ENCODE measurements at regions not wholly inside any gene's neighbourhood (a gene's known extent, or its start where the extent isn't known, plus 50 kb on each side); places are given as distances from the start of the nearest gene placed in this dataset.

GRCh38 chr1:82181846-82182245 is 381.1 kb downstream of the ADGRL2 start:
- Histone ChIP-seq H3K9me3 (ENCODE audit: low read length) (peaks cover 6% of the 10 kb centered on the region), H3K36me3 (ENCODE audit: insufficient read depth, low read length) (no peaks in the 10 kb centered on the region), H4K20me1 (ENCODE audit: insufficient read depth, low read depth, low read length) (no peaks in the 10 kb centered on the region), H3K27ac (ENCODE audit: low read length) (no peak overlapping the region), H3K9ac (ENCODE audit: low read length) (no peak overlapping the region), H3K79me2 (ENCODE audit: low read length) (no peaks in the 10 kb centered on the region), H3K4me3 (ENCODE audit: low read length) (no peak overlapping the region), H3K9me2 (replicated peaks; ENCODE audit: insufficient read depth, low read length) (no peaks in the 10 kb centered on the region), H3K4me1 (ENCODE audit: low read length) (no peaks in the 10 kb centered on the region), H3K4me2 (ENCODE audit: low read depth, low read length, poor library complexity, severe bottlenecking) (no peak overlapping the region), H3K27me3 (ENCODE audit: low read length) (no peaks in the 10 kb centered on the region), H2AFZ (ENCODE audit: low read length) (no peak overlapping the region)
- no peak for DNase-seq

GRCh38 chr1:82179131-82179530 is 378.4 kb downstream of the ADGRL2 start:
- no peaks in the 10 kb centered on the region for H3K79me2 ChIP-seq (ENCODE audit: low read length)
- no peak overlapping the region for H3K4me3 ChIP-seq (ENCODE audit: low read length)
- H3K9me2 ChIP-seq (replicated peaks; ENCODE audit: insufficient read depth, low read length) = no peaks in the 10 kb centered on the region
- no peaks in the 10 kb centered on the region for H3K4me1 ChIP-seq (ENCODE audit: low read length)
- no peak overlapping the region for H2AFZ ChIP-seq (ENCODE audit: low read length)
- H3K36me3 ChIP-seq (ENCODE audit: insufficient read depth, low read length) = no peaks in the 10 kb centered on the region
- no peaks in the 10 kb centered on the region for H4K20me1 ChIP-seq (ENCODE audit: insufficient read depth, low read depth, low read length)
- H3K27ac ChIP-seq (ENCODE audit: low read length) = no peak overlapping the region
- H3K9me3 ChIP-seq (ENCODE audit: low read length) = peaks cover 15% of the 10 kb centered on the region
- no peak overlapping the region for H3K4me2 ChIP-seq (ENCODE audit: low read depth, low read length, poor library complexity, severe bottlenecking)
- no peaks in the 10 kb centered on the region for H3K27me3 ChIP-seq (ENCODE audit: low read length)
- no peak for DNase-seq
- H3K9ac ChIP-seq (ENCODE audit: low read length) = no peak overlapping the region

GRCh38 chr1:82177192-82177591 is 376.5 kb downstream of the ADGRL2 start:
- no peaks in the 10 kb centered on the region for H3K27me3 ChIP-seq (ENCODE audit: low read length)
- no peak overlapping the region for H3K4me2 ChIP-seq (ENCODE audit: low read depth, low read length, poor library complexity, severe bottlenecking)

GRCh38 chr1:82171955-82172354 is 371.2 kb downstream of the ADGRL2 start:
- Histone ChIP-seq H3K79me2 (ENCODE audit: low read length) (no peaks in the 10 kb centered on the region), H3K4me3 (ENCODE audit: low read length) (no peak overlapping the region), H4K20me1 (ENCODE audit: insufficient read depth, low read depth, low read length) (no peaks in the 10 kb centered on the region), H3K4me2 (ENCODE audit: low read depth, low read length, poor library complexity, severe bottlenecking) (no peak overlapping the region), H3K36me3 (ENCODE audit: insufficient read depth, low read length) (no peaks in the 10 kb centered on the region), H3K27ac (ENCODE audit: low read length) (no peak overlapping the region), H3K9ac (ENCODE audit: low read length) (no peak overlapping the region), H3K4me1 (ENCODE audit: low read length) (no peaks in the 10 kb centered on the region), H3K27me3 (ENCODE audit: low read length) (no peaks in the 10 kb centered on the region), H3K9me3 (ENCODE audit: low read length) (peaks cover 12% of the 10 kb centered on the region; the same call in 1 of the 2 replicates), H3K9me2 (replicated peaks; ENCODE audit: insufficient read depth, low read length) (no peaks in the 10 kb centered on the region), H2AFZ (ENCODE audit: low read length) (no peak overlapping the region)
- DNase-seq = no peak

More at GRCh38 chr1:82177192-82177591, 376.5 kb downstream of the ADGRL2 start:
- H3K9ac ChIP-seq (ENCODE audit: low read length) = no peak overlapping the region
- H3K9me3 ChIP-seq (ENCODE audit: low read length) = peaks cover 15% of the 10 kb centered on the region
- no peaks in the 10 kb centered on the region for H3K9me2 ChIP-seq (replicated peaks; ENCODE audit: insufficient read depth, low read length)
- no peak for DNase-seq
- H3K27ac ChIP-seq (ENCODE audit: low read length) = no peak overlapping the region
- H3K4me1 ChIP-seq (ENCODE audit: low read length) = no peaks in the 10 kb centered on the region
- no peak overlapping the region for H3K4me3 ChIP-seq (ENCODE audit: low read length)
- H3K36me3 ChIP-seq (ENCODE audit: insufficient read depth, low read length) = no peaks in the 10 kb centered on the region
- H3K79me2 ChIP-seq (ENCODE audit: low read length) = no peaks in the 10 kb centered on the region
- no peaks in the 10 kb centered on the region for H4K20me1 ChIP-seq (ENCODE audit: insufficient read depth, low read depth, low read length)
- no peak overlapping the region for H2AFZ ChIP-seq (ENCODE audit: low read length)

GRCh38 chr1:82168482-82168881 is 367.7 kb downstream of the ADGRL2 start:
- Histone ChIP-seq H3K9me2 (replicated peaks; ENCODE audit: insufficient read depth, low read length) (no peaks in the 10 kb centered on the region), H3K9me3 (ENCODE audit: low read length) (peaks cover 3% of the 10 kb centered on the region; the same call in 1 of the 2 replicates), H3K27me3 (ENCODE audit: low read length) (no peaks in the 10 kb centered on the region), H2AFZ (ENCODE audit: low read length) (no peak overlapping the region), H3K4me1 (ENCODE audit: low read length) (no peaks in the 10 kb centered on the region), H3K4me3 (ENCODE audit: low read length) (no peak overlapping the region), H3K4me2 (ENCODE audit: low read depth, low read length, poor library complexity, severe bottlenecking) (no peak overlapping the region), H3K9ac (ENCODE audit: low read length) (no peak overlapping the region), H4K20me1 (ENCODE audit: insufficient read depth, low read depth, low read length) (no peaks in the 10 kb centered on the region), H3K79me2 (ENCODE audit: low read length) (no peaks in the 10 kb centered on the region), H3K27ac (ENCODE audit: low read length) (no peak overlapping the region), H3K36me3 (ENCODE audit: insufficient read depth, low read length) (no peaks in the 10 kb centered on the region)
- DNase-seq = no peak

- H3K4me2 ChIP-seq (ENCODE audit: low read depth, low read length, poor library complexity, severe bottlenecking) = no peak overlapping the region
- H3K4me1 ChIP-seq (ENCODE audit: low read length) = no peaks in the 10 kb centered on the region
- no peak overlapping the region for H3K4me3 ChIP-seq (ENCODE audit: low read length)
- no peak for DNase-seq
- no peaks in the 10 kb centered on the region for H3K9me2 ChIP-seq (replicated peaks; ENCODE audit: insufficient read depth, low read length)
- H3K27ac ChIP-seq (ENCODE audit: low read length) = no peak overlapping the region
- H3K36me3 ChIP-seq (ENCODE audit: insufficient read depth, low read length) = no peaks in the 10 kb centered on the region
- no peak overlapping the region for H2AFZ ChIP-seq (ENCODE audit: low read length)
- H3K27me3 ChIP-seq (ENCODE audit: low read length) = no peaks in the 10 kb centered on the region
- peaks cover 1% of the 10 kb centered on the region for H3K9me3 ChIP-seq (ENCODE audit: low read length)
- no peak overlapping the region for H3K9ac ChIP-seq (ENCODE audit: low read length)
- H3K79me2 ChIP-seq (ENCODE audit: low read length) = no peaks in the 10 kb centered on the region
- H4K20me1 ChIP-seq (ENCODE audit: insufficient read depth, low read depth, low read length) = no peaks in the 10 kb centered on the region
Measured at GRCh38 chr1:82165304-82165703, 364.6 kb downstream of the ADGRL2 start.

- H3K4me3 ChIP-seq (ENCODE audit: low read length) = no peak overlapping the region
- no peaks in the 10 kb centered on the region for H3K27me3 ChIP-seq (ENCODE audit: low read length)
- H3K4me1 ChIP-seq (ENCODE audit: low read length) = no peaks in the 10 kb centered on the region
- no peak overlapping the region for H3K9ac ChIP-seq (ENCODE audit: low read length)
- peaks cover 7% of the 10 kb centered on the region for H3K9me3 ChIP-seq (ENCODE audit: low read length)
- no peaks in the 10 kb centered on the region for H3K9me2 ChIP-seq (replicated peaks; ENCODE audit: insufficient read depth, low read length)
- no peaks in the 10 kb centered on the region for H3K36me3 ChIP-seq (ENCODE audit: insufficient read depth, low read length)
- H4K20me1 ChIP-seq (ENCODE audit: insufficient read depth, low read depth, low read length) = no peaks in the 10 kb centered on the region
- no peaks in the 10 kb centered on the region for H3K79me2 ChIP-seq (ENCODE audit: low read length)
- no peak overlapping the region for H2AFZ ChIP-seq (ENCODE audit: low read length)
- DNase-seq = no peak
- H3K4me2 ChIP-seq (ENCODE audit: low read depth, low read length, poor library complexity, severe bottlenecking) = no peak overlapping the region
- H3K27ac ChIP-seq (ENCODE audit: low read length) = no peak overlapping the region
Measured at GRCh38 chr1:82162486-82163420, 362.0 kb downstream of the ADGRL2 start.

GRCh38 chr1:82161700-82162141 is 361.0 kb downstream of the ADGRL2 start:
- Histone ChIP-seq H3K4me3 (ENCODE audit: low read length) (no peak overlapping the region), H3K9me3 (ENCODE audit: low read length) (peaks cover 7% of the 10 kb centered on the region), H3K9ac (ENCODE audit: low read length) (no peak overlapping the region), H3K27me3 (ENCODE audit: low read length) (no peaks in the 10 kb centered on the region), H3K9me2 (replicated peaks; ENCODE audit: insufficient read depth, low read length) (no peaks in the 10 kb centered on the region), H4K20me1 (ENCODE audit: insufficient read depth, low read depth, low read length) (no peaks in the 10 kb centered on the region), H3K36me3 (ENCODE audit: insufficient read depth, low read length) (no peaks in the 10 kb centered on the region), H2AFZ (ENCODE audit: low read length) (no peak overlapping the region), H3K79me2 (ENCODE audit: low read length) (no peaks in the 10 kb centered on the region), H3K4me1 (ENCODE audit: low read length) (no peaks in the 10 kb centered on the region), H3K4me2 (ENCODE audit: low read depth, low read length, poor library complexity, severe bottlenecking) (no peak overlapping the region), H3K27ac (ENCODE audit: low read length) (no peak overlapping the region)
- no peak for DNase-seq
